A673 (cell line): ENCODE measurements at regions not wholly inside any gene's neighbourhood (a gene's known extent, or its start where the extent isn't known, plus 50 kb on each side); places are given as distances from the start of the nearest gene placed in this dataset.

Source experiments
- EZH2 ChIP-seq: fragments of 200-600 bp; sonication (generic); IDR thresholded peaks from 2 replicates; pipeline ENCODE4 v1.6.1; 2017; ENCODE audit warnings: borderline replicate concordance, low read depth, mild to moderate bottlenecking, mixed read lengths, antibody characterized with exemption, low read length; ENCODE audit not compliant: poor library complexity, severe bottlenecking
- TF ChIP-seq, protein P1 (sequence below): fragments of 300-800, 200-600 bp; sonication (generic); conservative IDR thresholded peaks from 2 replicates; pipeline ENCODE4 v1.5.1; 2017; ENCODE audit warnings: low read depth, mild to moderate bottlenecking, antibody characterized with exemption, low read length, moderate library complexity, mixed read lengths

DNA sequence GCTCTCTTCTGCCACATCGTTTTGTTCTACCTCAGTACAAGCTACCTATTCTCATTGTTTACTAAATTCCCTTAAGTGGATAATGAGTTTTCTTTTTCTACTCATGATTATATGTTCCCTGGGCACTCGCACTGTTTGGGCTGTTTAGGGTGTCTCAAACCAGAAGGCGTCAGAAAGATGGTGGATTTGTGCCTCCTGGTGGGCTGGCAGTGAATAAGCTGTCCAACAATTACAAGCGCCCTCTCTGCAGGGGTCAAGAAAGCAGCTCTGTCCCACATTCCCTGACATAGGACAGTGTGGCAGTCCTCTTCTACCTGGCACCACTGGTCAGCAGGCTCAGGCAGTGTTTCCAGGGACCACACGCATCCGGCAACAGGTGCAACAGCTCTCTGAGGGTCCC is 173.4 kb upstream of the PPP2R3A start:
- TF ChIP-seq, protein P1, sequence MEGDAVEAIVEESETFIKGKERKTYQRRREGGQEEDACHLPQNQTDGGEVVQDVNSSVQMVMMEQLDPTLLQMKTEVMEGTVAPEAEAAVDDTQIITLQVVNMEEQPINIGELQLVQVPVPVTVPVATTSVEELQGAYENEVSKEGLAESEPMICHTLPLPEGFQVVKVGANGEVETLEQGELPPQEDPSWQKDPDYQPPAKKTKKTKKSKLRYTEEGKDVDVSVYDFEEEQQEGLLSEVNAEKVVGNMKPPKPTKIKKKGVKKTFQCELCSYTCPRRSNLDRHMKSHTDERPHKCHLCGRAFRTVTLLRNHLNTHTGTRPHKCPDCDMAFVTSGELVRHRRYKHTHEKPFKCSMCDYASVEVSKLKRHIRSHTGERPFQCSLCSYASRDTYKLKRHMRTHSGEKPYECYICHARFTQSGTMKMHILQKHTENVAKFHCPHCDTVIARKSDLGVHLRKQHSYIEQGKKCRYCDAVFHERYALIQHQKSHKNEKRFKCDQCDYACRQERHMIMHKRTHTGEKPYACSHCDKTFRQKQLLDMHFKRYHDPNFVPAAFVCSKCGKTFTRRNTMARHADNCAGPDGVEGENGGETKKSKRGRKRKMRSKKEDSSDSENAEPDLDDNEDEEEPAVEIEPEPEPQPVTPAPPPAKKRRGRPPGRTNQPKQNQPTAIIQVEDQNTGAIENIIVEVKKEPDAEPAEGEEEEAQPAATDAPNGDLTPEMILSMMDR, result 0 out of 2 replicates have a peak, but pooled peaks have one; percentile 17
- TF ChIP-seq EZH2, result no peak
